ENCODE measurements at regions not wholly inside any gene's neighbourhood (a gene's known extent, or its start where the extent isn't known, plus 50 kb on each side); places are given as distances from the start of the nearest gene placed in this dataset.

- Histone ChIP-seq H3K9me3 (no peaks in the 10 kb centered on the region), H3K27me3 (no peaks in the 10 kb centered on the region), H3K27ac (no peak overlapping the region), H3K4me1 (no peaks in the 10 kb centered on the region), H3K4me3 (no peak overlapping the region), H3K36me3 (no peaks in the 10 kb centered on the region)
- DNase-seq, result no peak
- TF ChIP-seq CTCF (IDR thresholded peaks at IDR 0.05) (no peak), POLR2A (IDR thresholded peaks at IDR 0.05) (no peak)
- 87 to 95% methylated on average over 3 of the region's 3 CpGs for WGBS, 2 donors
- intact Hi-C loops (cut with DNase I), result no loop called here
Observed at GRCh38 chr10:123297175-123297574, 143.0 kb downstream of the BUB3 start.

- WGBS, 2 donors, result 75 to 82% methylated on average over 5 of the region's 5 CpGs
- no peaks in the 10 kb centered on the region for H3K4me1 ChIP-seq
- no peak overlapping the region for H3K4me3 ChIP-seq
- intact Hi-C loops (cut with DNase I), result no loop called here
- TF ChIP-seq CTCF (IDR thresholded peaks at IDR 0.05) (no peak), POLR2A (IDR thresholded peaks at IDR 0.05) (no peak)
- no peak overlapping the region for H3K27ac ChIP-seq
- H3K9me3 ChIP-seq, result no peaks in the 10 kb centered on the region
- no peak for DNase-seq
- no peaks in the 10 kb centered on the region for H3K27me3 ChIP-seq
- no peaks in the 10 kb centered on the region for H3K36me3 ChIP-seq
Observed at GRCh38 chr10:123298583-123298982, 144.4 kb downstream of the BUB3 start.

- H3K4me1 ChIP-seq, result no peaks in the 10 kb centered on the region
- H3K4me3 ChIP-seq, result no peak overlapping the region
- intact Hi-C loops (cut with DNase I), result no loop called here
- WGBS, 2 donors, result 80 to 83% methylated on average over 2 to 6 of the region's 6 CpGs
- no peaks in the 10 kb centered on the region for H3K27me3 ChIP-seq
- DNase-seq, result no peak
- H3K9me3 ChIP-seq, result no peaks in the 10 kb centered on the region
- no peak for TF ChIP-seq CTCF (IDR thresholded peaks at IDR 0.05)
- no peak for TF ChIP-seq POLR2A (IDR thresholded peaks at IDR 0.05)
- no peaks in the 10 kb centered on the region for H3K36me3 ChIP-seq
- no peak overlapping the region for H3K27ac ChIP-seq
Observed at GRCh38 chr10:123299598-123299997, 145.4 kb downstream of the BUB3 start.

GRCh38 chr10:123301077-123301857, 147.1 kb downstream of the BUB3 start:
- WGBS, 2 donors, result 33 to 45% methylated on average over 10 of the region's 10 CpGs
- Histone ChIP-seq H3K27ac (no peak overlapping the region), H3K4me1 (no peaks in the 10 kb centered on the region), H3K9me3 (no peaks in the 10 kb centered on the region), H3K36me3 (no peaks in the 10 kb centered on the region), H3K27me3 (no peaks in the 10 kb centered on the region), H3K4me3 (no peak overlapping the region)
- DNase-seq, result no peak
- intact Hi-C loops (cut with DNase I), result no loop called here
- TF ChIP-seq CTCF (IDR thresholded peaks at IDR 0.05) (no peak), POLR2A (IDR thresholded peaks at IDR 0.05) (no peak)

GRCh38 chr10:123303581-123304337, 149.6 kb downstream of the BUB3 start:
- no peaks in the 10 kb centered on the region for H3K27me3 ChIP-seq
- WGBS, 2 donors, result 83 to 86% methylated on average over 6 of the region's 6 CpGs
- H3K9me3 ChIP-seq, result no peaks in the 10 kb centered on the region
- DNase-seq, result no peak
- no peaks in the 10 kb centered on the region for H3K4me1 ChIP-seq
- TF ChIP-seq POLR2A (IDR thresholded peaks at IDR 0.05), result no peak
- no peak for TF ChIP-seq CTCF (IDR thresholded peaks at IDR 0.05)
- H3K4me3 ChIP-seq, result no peak overlapping the region
- H3K27ac ChIP-seq, result no peak overlapping the region
- H3K36me3 ChIP-seq, result no peaks in the 10 kb centered on the region
- intact Hi-C loops (cut with DNase I), result no loop called here

Data from esophagus squamous epithelium (tissue), 5 donors.